Lower leg skin (tissue), 4 donors: ENCODE measurements at regions not wholly inside any gene's neighbourhood (a gene's known extent, or its start where the extent isn't known, plus 50 kb on each side); places are given as distances from the start of the nearest gene placed in this dataset.

Experiments used
- DNase-seq, 2 donors: peaks; one replicate each; pipeline ENCODE4 v3.0.0-alpha.2; 2019; ENCODE audit warnings: low spot score in 2 of 2
- H3K4me3 ChIP-seq: fragments of 200-600 bp; sonication (generic); 2 replicates; pipeline ENCODE4 v1.5.1; 2017; ENCODE audit warnings: mild to moderate bottlenecking, low read depth; ENCODE audit not compliant: poor library complexity, severe bottlenecking
- POLR2A ChIP-seq, 2 donors: fragments of 450-650 bp; IDR thresholded peaks; one replicate each; pipeline ENCODE4 v1.6.1; 2016 to 2017; ENCODE audit warnings: antibody characterized with exemption in 2 of 2, mild to moderate bottlenecking in 1 of 2, moderate library complexity in 1 of 2
- WGBS, 2 donors: methylation state at CpG; one replicate each; pipeline ENCODE4 v1.1.5; 2018; 5-methylcytosine and 5-hydroxymethylcytosine counted together
- intact Hi-C: fragments of 100-400 bp; cut with DNase I; formaldehyde crosslinking; loops from one replicate; pipeline ENCODE4 v1.15.0; 2023; ENCODE audit warnings: low total_unique reads
- TF ChIP-seq, protein P1 (sequence below), 3 donors: fragments of 450-650 bp; IDR thresholded peaks; one replicate each; pipeline ENCODE4 v1.5.1; 2016; ENCODE audit warnings: antibody characterized with exemption in 3 of 3, mild to moderate bottlenecking in 3 of 3, moderate library complexity in 2 of 3

DNA sequence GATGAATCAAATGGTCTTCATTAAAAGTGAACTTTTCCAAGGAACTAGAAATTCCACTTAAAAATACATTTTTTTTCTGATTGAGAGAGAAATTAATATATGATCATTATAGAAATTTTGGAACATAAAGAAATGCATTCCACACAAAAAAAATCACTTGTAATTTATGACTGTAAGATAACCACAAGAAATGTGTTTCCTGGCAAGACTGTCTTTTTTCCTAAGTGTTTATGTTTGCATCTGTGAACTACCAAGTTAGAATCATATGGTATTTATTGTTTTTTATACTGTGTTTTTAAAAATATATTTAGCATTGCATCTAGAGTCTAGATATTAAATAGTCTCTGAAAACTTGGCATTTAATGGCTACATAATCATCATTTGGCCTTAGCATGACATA is 726.8 kb downstream of the BCL11B start:
- TF ChIP-seq, protein P1, sequence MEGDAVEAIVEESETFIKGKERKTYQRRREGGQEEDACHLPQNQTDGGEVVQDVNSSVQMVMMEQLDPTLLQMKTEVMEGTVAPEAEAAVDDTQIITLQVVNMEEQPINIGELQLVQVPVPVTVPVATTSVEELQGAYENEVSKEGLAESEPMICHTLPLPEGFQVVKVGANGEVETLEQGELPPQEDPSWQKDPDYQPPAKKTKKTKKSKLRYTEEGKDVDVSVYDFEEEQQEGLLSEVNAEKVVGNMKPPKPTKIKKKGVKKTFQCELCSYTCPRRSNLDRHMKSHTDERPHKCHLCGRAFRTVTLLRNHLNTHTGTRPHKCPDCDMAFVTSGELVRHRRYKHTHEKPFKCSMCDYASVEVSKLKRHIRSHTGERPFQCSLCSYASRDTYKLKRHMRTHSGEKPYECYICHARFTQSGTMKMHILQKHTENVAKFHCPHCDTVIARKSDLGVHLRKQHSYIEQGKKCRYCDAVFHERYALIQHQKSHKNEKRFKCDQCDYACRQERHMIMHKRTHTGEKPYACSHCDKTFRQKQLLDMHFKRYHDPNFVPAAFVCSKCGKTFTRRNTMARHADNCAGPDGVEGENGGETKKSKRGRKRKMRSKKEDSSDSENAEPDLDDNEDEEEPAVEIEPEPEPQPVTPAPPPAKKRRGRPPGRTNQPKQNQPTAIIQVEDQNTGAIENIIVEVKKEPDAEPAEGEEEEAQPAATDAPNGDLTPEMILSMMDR (IDR thresholded peaks at IDR 0.05), result no peak
- TF ChIP-seq POLR2A (IDR thresholded peaks at IDR 0.05), result no peak
- no peak overlapping the region for H3K4me3 ChIP-seq
- DNase-seq, result no peak
- intact Hi-C loops, result no loop called here

DNA sequence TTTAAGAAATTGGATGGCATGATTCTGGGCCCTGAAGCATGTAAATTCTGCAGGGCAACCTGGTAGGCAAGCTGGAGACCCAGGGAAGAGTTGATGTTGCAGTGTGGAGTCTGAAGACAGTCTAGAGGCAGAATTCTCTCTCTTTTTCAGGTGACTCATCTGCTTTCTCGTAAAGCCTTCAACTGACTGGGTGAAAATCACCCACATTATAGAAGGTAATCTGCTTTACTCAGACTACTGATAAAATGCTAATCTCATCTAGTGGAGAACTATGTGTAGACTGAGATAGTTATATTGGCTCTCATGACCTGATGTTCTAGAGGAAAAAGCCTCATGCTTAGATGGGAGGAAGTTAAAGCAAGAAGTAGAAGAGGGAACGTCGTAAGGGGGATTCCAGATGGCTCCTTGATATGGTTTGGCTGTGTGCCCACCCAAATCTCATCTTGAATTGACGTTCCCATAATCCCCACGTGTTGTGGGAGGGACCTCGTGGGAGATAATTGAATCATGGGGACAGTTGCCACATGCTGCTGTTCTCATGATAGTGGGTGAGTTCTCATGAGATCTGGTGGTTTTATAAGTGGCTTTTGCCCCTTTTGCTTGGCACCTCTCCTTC is 723.8 kb downstream of the BCL11B start:
- no peak for TF ChIP-seq POLR2A (IDR thresholded peaks at IDR 0.05)
- TF ChIP-seq, protein P1 (IDR thresholded peaks at IDR 0.05), result no peak
- 42 to 49% methylated on average over 6 of the region's 6 CpGs for WGBS, 2 donors
- no peak overlapping the region for H3K4me3 ChIP-seq
- DNase-seq, result no peak
- intact Hi-C loops, result no loop called here

DNA sequence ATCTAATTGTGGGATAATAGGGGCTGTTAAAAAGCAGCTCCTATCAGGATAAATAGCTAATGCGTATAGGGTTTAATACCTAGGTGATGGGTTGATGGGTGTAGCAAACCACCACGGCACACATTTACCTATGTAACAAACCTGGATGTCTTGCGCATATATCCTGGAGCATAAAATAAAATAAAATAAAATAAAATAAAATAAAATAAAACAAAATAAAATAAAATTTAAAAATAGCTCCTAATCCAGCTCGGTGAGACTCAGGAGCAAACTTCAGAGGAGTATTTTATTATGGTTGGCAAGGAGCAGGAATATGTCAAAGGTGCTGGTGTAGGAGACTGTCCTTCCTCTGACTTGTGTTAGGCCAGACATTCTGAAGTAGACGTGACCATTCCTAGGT is 721.0 kb downstream of the BCL11B start:
- no peak for DNase-seq
- no peak for TF ChIP-seq POLR2A (IDR thresholded peaks at IDR 0.05)
- TF ChIP-seq, protein P1 (IDR thresholded peaks at IDR 0.05), result no peak
- intact Hi-C loops, result no loop called here
- WGBS, 2 donors, result 83 to 99% methylated on average over 5 of the region's 5 CpGs
- no peak overlapping the region for H3K4me3 ChIP-seq

DNA sequence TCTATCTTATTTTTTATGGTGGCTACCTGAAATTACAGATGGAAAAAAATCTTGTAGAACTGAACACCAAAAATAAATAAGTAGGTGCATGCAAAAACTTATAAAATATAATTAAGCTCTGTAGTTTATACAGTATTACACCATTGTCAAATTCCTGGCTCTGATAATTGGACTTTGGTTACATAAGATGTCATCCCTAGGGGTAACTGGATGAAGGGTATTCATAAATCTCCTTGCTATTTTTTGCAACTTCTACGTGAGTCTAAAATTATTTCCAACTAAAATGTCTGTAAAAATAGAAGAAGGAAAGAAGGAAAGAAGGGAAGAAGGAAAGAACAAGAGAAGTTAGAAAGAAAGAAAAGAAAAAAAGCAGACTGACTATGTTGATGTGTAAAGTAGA is 716.6 kb downstream of the BCL11B start:
- TF ChIP-seq POLR2A (IDR thresholded peaks at IDR 0.05), result no peak
- TF ChIP-seq, protein P1 (IDR thresholded peaks at IDR 0.05), result no peak
- no peak for DNase-seq
- 53 to 64% methylated on average over 1 of the region's 1 CpG for WGBS, 2 donors
- H3K4me3 ChIP-seq, result no peak overlapping the region
- intact Hi-C loops, result no loop called here

DNA sequence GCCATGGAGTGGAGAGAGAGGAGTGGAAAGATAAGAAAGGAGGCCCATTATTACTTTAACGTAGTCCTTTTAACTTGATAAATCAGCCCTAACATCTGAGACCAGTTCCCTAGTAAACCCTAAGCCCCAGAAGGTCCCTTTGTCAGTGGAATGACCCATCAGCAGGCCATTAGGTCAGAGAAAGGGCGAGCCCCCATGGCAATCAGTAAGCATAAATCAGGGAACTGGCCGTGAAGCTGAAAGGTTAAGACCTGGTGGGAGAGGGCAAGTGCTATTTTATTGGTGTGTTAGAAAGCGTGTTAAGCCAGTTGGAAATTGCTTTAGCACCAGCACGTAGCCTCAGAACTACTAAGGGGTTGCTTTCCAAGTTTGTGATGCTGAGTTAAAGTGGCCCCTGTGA is 708.0 kb downstream of the BCL11B start:
- intact Hi-C loops, result no loop called here
- DNase-seq, result no peak
- H3K4me3 ChIP-seq, result no peak overlapping the region
- TF ChIP-seq, protein P1 (IDR thresholded peaks at IDR 0.05), result no peak
- no peak for TF ChIP-seq POLR2A (IDR thresholded peaks at IDR 0.05)
- WGBS, 2 donors, result 68 to 79% methylated on average over 5 of the region's 5 CpGs

DNA sequence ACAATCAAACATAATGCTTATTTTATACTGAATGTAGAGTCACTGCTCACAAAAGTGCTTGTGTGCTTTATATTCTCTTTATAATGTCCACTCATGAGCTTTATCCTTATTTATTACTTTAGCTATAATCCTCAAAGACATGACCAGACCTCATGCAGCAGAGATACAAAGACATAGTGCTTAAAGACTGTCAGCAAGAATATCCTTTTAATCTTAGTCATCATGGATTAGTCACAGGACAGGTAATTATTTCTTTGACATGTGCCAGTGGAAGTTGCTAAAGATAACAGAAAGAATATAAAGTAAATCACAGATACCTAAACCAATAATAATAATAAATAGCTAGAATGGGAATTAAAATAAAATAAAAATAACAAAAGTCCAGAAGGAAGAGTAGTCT is 707.5 kb downstream of the BCL11B start:
- TF ChIP-seq, protein P1 (IDR thresholded peaks at IDR 0.05), result no peak
- no peak for TF ChIP-seq POLR2A (IDR thresholded peaks at IDR 0.05)
- DNase-seq, result no peak
- no peak overlapping the region for H3K4me3 ChIP-seq
- intact Hi-C loops, result no loop called here
